ENCODE measurements at regions not wholly inside any gene's neighbourhood (a gene's known extent, or its start where the extent isn't known, plus 50 kb on each side); places are given as distances from the start of the nearest gene placed in this dataset.

DNA sequence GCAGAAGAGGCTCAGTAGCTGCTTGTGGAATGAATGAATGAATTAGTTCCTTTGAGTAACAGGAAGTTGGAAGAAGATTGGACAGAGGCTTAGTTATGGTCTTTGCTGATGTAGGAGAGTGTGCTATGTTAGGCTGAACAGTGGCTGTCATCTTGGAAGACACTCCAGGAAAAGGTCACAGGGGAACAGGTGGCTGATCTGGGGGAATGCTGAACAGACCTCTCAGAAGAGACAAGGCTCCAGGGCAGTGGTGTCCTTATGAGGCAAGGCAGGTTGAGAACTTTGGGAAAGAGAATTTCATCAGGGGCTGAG lies 62.3 kb downstream of the UTRN start:
- ATAC-seq (no peak), DNase-seq (ENCODE audit: low spot score) (no peak)
- peaks cover 12% of the 10 kb centered on the region for H3K36me3 Mint-ChIP-seq
- H3K27me3 Mint-ChIP-seq: no peaks in the 10 kb centered on the region
- H3K9me3 Mint-ChIP-seq: peaks cover 2% of the 10 kb centered on the region
- peak overlapping the region; percentile 87 for H3K4me3 Mint-ChIP-seq
- H3K4me1 Mint-ChIP-seq (ENCODE audit: low read depth in 2 of 2): peaks cover 74 to 87% of the 10 kb centered on the region in 2 donors
- peak overlapping the region; percentile 96 to 98 for H3K27ac Mint-ChIP-seq

DNA sequence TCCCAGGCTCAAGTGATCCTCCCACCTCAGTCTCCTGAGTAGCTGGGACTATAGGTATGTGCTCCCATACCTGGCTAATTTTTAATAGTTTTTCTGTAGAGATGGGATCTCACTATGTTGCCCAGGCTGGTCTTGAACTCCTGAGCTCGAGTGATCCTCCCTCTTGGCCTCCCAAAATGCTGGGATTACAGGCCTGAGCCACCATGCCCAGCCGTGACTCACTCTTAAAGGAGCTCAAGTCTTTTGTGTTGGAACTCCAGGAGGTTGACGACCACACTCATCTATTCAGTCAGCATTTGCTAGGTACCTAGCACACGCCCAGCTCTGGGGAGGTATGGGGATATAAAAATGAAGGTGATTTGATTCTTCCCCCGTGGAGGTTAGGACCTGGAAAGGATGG lies 62.8 kb downstream of the UTRN start:
- peaks cover 12% of the 10 kb centered on the region for H3K36me3 Mint-ChIP-seq
- peak overlapping the region; percentile 96 to 98 for H3K27ac Mint-ChIP-seq
- H3K9me3 Mint-ChIP-seq: peaks cover 2% of the 10 kb centered on the region
- DNase-seq (ENCODE audit: low spot score): no peak
- H3K27me3 Mint-ChIP-seq: no peaks in the 10 kb centered on the region
- peak overlapping the region; percentile 97 for H3K4me3 Mint-ChIP-seq
- H3K4me1 Mint-ChIP-seq (ENCODE audit: low read depth in 2 of 2): peaks cover 75 to 87% of the 10 kb centered on the region in 2 donors
- no peak for ATAC-seq

DNA sequence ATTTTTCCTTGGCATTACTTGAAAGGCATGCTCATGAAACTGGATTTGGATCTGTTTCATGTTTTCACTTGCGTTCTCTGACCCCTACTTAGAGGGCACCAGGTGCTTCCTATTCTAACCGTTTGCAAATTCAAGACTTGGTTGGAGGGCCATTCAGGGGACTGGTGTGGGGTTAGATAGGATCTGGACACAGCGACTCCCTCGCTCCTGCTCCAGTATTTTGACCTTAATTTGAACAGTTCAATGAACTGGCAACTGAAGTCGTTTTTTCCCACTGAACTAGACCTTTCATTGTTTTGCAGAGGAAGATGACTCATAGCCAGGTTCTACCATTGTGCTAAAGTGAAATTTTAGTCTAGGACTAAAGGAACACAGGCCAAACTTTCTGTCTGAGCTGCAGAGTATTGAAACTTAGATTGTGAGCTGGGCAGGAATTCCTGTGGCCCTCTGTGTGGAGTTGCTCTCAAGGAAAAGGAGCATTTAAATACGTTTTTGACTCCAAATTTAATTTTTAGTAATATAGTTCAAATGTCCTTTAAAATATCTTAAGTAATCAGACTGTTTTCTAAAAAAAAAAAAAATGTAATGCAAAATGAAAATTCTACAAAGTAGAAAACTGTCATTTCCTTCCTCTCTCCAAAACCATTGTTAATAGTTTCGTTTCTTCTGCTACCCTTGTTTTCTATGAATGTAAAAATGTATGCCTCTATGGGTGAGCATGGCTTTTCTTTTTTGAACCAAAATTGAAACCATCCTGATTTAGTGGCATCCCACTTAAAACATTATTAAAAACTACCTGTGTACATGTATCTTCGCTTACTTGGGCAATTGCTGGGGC lies 64.8 kb downstream of the UTRN start:
- Mint-ChIP-seq H3K4me1 (ENCODE audit: low read depth in 2 of 2) (peaks cover 75 to 86% of the 10 kb centered on the region in 2 donors), H3K36me3 (peaks cover 12% of the 10 kb centered on the region), H3K9me3 (peaks cover 2% of the 10 kb centered on the region), H3K4me3 (peak overlapping the region; percentile 97), H3K27ac (peak overlapping the region; percentile 96 to 98), H3K27me3 (no peaks in the 10 kb centered on the region)
- ATAC-seq (peak; percentile 43 to 65), DNase-seq (ENCODE audit: low spot score) (no peak)

DNA sequence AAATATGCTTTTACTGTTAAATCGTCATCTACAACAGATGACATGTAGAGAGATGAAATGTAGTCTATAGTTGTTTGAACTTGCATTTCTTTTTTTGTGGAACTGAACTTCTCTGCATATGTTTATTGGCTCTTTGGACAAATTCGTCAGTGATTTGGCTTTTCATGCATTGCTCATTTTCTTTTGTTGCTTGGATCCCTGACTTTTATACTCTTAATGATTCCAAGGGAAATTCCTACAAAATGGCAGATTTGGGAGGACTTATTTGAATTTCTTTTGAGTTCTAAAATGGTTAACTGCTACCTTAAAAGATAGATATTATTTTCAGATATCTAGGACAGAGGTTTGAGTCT lies 65.4 kb downstream of the UTRN start:
- ATAC-seq: no peak
- Mint-ChIP-seq H3K4me1 (ENCODE audit: low read depth in 2 of 2) (peaks cover 71 to 82% of the 10 kb centered on the region in 2 donors), H3K27ac (peak overlapping the region; percentile 96 to 98), H3K4me3 (peak overlapping the region; percentile 97), H3K36me3 (peaks cover 12% of the 10 kb centered on the region), H3K27me3 (no peaks in the 10 kb centered on the region), H3K9me3 (peaks cover 2% of the 10 kb centered on the region)
- no peak for DNase-seq (ENCODE audit: low spot score)

DNA sequence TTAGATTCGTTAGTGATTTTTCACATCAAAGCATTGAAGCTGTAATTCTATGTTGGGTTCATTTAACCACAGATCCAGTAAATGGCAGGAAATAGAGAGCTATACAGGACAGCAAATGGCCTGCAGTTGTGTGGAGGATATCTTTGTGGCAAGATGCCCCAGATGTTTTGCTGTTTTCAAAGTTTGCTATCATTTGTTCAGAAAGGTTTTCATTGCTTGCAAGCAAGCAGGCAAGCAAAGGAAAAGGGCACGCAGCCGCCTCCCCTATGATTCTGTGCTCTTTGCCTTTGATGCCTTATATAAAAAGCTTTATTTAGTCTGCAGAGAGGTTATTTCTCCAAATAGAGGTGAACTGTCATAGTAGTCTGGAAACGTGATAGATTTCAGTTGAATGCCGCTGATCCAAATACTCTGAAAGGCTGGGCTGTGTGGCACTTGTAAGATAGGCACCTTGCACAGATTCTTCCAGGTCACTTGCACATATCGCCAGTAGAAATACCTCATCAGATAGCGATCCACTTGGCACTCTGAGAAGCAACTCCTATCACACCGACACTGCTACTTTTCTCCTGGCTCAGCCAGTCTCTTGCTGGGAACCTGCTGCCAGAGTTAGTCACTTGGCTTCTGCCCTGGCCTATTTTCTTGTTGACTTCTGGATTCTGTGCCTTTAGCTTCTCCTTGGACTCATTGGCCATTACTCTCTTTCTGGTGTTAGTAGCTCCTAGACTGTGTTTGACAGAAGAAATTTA lies 66.4 kb downstream of the UTRN start:
- peaks cover 11% of the 10 kb centered on the region for H3K36me3 Mint-ChIP-seq
- H3K27ac Mint-ChIP-seq: peak overlapping the region; percentile 96 to 98
- ATAC-seq: no peak
- H3K9me3 Mint-ChIP-seq: peaks cover 2% of the 10 kb centered on the region
- peaks cover 69 to 79% of the 10 kb centered on the region in 2 donors for H3K4me1 Mint-ChIP-seq (ENCODE audit: low read depth in 2 of 2)
- H3K27me3 Mint-ChIP-seq: no peaks in the 10 kb centered on the region
- no peak for DNase-seq (ENCODE audit: low spot score)
- H3K4me3 Mint-ChIP-seq: peak overlapping the region; percentile 97

DNA sequence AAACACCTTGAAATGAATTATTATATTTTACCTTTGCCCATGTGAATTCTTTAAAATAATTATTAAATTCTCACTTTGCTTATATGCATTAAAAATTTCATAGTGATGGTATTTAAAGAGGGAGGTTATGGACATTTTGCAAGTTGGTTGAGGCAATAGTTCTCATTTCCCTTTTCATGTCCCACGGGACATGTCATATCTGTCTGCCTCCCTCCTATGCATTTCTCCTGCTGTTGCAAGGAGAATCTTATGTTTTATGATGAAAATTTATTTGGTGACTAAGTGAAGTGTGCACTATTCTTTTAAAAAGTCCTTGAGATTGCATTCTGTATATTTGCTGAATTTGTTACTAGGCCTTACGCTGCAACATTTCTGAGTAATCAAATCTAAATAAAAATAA lies 67.2 kb downstream of the UTRN start:
- H3K36me3 Mint-ChIP-seq: peaks cover 6% of the 10 kb centered on the region
- DNase-seq (ENCODE audit: low spot score) (no peak), ATAC-seq (no peak)
- H3K4me3 Mint-ChIP-seq: peak overlapping the region; percentile 97
- peaks cover 65 to 77% of the 10 kb centered on the region in 2 donors for H3K4me1 Mint-ChIP-seq (ENCODE audit: low read depth in 2 of 2)
- H3K27ac Mint-ChIP-seq: peak overlapping the region; percentile 96 to 98
- no peaks in the 10 kb centered on the region for H3K27me3 Mint-ChIP-seq
- peaks cover 2% of the 10 kb centered on the region for H3K9me3 Mint-ChIP-seq

DNA sequence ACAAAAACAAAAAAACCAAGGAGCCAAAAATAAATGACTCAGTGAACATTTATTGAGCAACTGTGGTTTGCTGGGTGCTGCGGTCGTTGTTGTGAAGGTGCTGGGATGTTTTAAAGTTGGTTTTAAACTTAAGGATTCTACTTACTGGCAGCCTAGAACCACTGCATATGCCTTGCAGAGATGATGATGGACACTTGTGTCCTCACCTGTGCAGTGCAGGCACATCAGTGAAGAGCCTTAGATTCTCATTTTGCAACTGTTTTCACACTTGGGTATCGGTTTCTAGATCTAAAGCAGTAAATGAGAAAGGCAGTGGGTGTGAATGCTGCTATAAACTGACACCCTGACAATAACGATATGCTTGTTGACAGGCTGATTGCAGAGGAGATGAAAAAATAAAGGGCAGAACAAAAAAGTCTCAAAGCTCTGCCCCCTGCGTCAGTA lies 68.8 kb downstream of the UTRN start:
- H3K27ac Mint-ChIP-seq: peak overlapping the region; percentile 96 to 98
- peak; percentile 91 to 93 for ATAC-seq
- H3K4me3 Mint-ChIP-seq: peak overlapping the region; percentile 72
- H3K4me1 Mint-ChIP-seq (ENCODE audit: low read depth in 2 of 2): peaks cover 62 to 73% of the 10 kb centered on the region in 2 donors
- H3K27me3 Mint-ChIP-seq: no peaks in the 10 kb centered on the region
- peak; percentile 67 for DNase-seq (ENCODE audit: low spot score)
- no peaks in the 10 kb centered on the region for H3K9me3 Mint-ChIP-seq
- no peaks in the 10 kb centered on the region for H3K36me3 Mint-ChIP-seq

DNA sequence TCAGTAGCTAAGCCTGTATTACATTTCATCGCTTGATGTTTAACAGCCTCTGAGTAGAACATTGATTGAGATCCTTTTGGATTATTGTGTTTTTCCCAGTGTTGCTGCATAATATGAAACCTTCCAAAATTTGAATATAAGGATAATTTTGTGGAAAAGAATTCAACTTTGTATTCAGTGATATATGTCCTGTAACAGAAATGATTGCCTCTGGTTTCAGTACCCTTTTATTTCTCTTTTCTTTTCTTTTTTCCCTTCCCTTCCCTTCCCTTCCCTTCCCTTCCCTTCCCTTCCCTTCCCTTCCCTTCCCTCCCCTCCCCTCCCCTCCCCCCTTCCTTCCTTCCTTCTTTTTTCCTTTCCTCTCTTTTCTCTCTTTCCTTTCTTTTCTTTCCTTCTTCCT lies 74.6 kb downstream of the UTRN start:
- Mint-ChIP-seq H3K27ac (peak overlapping the region; percentile 78 to 88), H3K4me3 (peak overlapping the region; percentile 52), H3K27me3 (no peaks in the 10 kb centered on the region)

DNA sequence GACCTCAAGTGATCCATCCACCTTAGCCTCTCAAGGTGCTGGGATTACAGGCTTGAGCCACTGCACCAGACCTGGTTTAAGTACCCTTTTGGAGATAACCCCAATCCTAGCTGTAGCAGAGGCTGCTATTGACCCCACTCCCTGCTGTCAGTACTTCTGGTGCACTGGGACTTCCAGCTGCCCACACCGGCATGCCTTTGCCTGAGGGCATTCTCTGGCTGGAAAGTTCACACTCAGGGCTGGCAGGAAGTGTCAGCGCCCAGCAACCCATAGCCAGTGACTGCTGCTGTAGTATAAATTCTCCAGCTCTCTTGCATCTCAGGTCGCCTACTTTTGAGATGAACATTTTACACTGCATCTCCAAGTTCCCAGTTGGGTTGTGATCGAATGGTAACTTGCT lies 75.3 kb downstream of the UTRN start:
- Mint-ChIP-seq H3K4me1 (ENCODE audit: low read depth in 2 of 2) (peaks cover 62 to 78% of the 10 kb centered on the region in 2 donors), H3K9me3 (no peaks in the 10 kb centered on the region), H3K4me3 (peak overlapping the region; percentile 52), H3K36me3 (no peaks in the 10 kb centered on the region), H3K27me3 (no peaks in the 10 kb centered on the region), H3K27ac (peak overlapping the region; percentile 78 to 88)
- DNase-seq (ENCODE audit: low spot score) (peak; percentile 69), ATAC-seq (peak; percentile 67 to 72)

More for the DNA sequence above, 74.6 kb downstream of the UTRN start:
- Mint-ChIP-seq H3K9me3 (no peaks in the 10 kb centered on the region), H3K36me3 (no peaks in the 10 kb centered on the region), H3K4me1 (ENCODE audit: low read depth in 2 of 2) (peaks cover 59 to 76% of the 10 kb centered on the region in 2 donors)
- no peak for ATAC-seq
- no peak for DNase-seq (ENCODE audit: low spot score)

DNA sequence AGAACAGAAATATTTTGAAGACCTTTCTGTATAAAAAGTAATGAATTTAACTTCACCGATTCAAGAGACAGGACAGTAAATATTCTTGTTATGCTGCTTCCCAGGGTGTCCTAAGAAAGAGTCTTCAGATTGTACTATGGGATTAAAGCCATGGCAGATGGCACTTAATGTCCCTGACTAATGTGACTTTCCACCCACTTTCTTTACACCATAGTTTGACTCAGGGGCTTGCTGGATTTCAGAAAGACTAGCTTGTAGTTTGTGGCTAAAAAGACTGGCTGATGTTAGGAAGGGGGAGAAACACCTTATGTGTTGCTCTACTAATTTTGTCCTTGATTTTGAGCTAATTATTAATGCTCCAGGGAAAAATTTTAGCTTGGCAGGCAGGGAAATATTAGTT lies 75.9 kb downstream of the UTRN start:
- no peak for ATAC-seq
- Mint-ChIP-seq H3K27me3 (no peaks in the 10 kb centered on the region), H3K36me3 (no peaks in the 10 kb centered on the region), H3K4me1 (ENCODE audit: low read depth in 2 of 2) (peaks cover 63 to 82% of the 10 kb centered on the region in 2 donors), H3K9me3 (no peaks in the 10 kb centered on the region), H3K4me3 (peak overlapping the region; percentile 52), H3K27ac (peak overlapping the region; percentile 78 to 88)
- DNase-seq (ENCODE audit: low spot score): no peak

DNA sequence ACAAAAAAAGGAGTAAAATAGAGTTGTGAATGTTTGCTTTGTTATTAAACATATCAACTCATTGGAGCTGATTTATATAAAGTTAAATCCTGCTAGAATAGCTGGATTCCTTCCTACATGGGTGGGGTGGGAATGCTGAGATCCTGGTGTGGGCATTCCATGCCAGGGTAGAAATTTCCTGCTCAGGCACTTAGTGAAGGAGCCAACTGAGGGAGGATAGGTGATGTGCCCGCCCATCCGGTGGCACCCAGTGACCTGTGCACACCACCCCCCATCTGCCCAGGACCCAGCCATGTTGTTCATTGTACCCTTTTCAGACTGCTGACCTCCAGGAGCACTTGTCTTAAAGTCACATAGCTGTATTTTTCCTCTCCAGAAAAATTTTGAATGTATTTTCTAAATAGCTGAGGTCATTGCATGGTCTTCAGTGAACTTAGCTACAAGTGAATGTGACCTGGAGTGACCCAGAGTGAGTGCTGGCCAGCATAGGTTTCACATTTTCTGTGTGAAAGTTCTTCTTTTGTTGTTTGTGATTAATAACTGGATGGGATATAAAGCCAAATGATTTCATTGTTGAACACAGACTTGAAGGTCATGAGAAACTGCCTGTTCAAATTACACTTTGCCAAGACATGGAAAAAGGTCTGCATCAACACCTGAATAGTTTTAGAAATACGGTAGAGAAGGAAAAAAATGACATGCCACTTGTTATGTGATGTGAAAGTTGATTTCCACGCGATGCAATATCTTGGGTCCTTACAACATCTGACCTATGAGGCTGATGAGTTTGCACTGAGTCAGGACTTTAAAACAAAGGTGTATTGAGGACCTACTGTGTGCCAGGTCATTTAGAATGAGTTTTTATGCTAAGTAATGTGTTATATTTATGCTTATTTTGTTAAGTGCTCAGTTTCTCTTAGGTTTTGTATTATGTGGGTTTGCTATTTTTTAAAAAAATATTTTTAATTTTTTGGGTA lies 77.2 kb downstream of the UTRN start:
- Mint-ChIP-seq H3K36me3 (no peaks in the 10 kb centered on the region), H3K9me3 (no peaks in the 10 kb centered on the region), H3K27me3 (no peaks in the 10 kb centered on the region), H3K4me1 (ENCODE audit: low read depth in 2 of 2) (peaks cover 68 to 85% of the 10 kb centered on the region in 2 donors), H3K27ac (peak overlapping the region; percentile 78 to 88), H3K4me3 (peak overlapping the region; percentile 22)
- DNase-seq (ENCODE audit: low spot score): no peak
- no peak for ATAC-seq

DNA sequence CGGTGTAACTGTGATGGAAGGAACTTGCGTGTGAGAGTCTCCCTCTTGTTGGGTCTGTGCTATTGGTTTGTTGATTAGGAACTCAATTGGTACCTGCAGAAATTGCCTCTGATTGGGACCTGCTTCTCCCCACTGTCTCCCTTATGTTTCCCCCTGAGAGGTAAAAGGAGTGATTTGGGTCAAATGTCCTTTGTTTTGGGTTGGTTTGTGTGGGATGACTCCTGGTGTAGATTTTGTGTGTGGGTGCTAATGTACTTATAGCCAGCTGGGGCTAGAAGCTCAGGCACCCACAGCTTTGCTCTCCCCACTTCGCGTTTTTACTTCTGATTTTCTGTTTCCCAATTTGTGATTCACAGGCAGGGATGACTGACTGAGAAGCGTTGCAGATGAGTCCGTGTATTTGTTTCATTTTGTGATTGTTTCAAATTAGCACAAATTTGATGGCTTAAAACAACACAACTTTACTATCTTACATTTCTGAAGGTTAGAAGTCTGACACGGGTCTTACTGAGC lies 79.1 kb downstream of the UTRN start:
- H3K4me3 Mint-ChIP-seq: peak overlapping the region; percentile 69
- H3K9me3 Mint-ChIP-seq: no peaks in the 10 kb centered on the region
- ATAC-seq: peak in 1 of 2 donors; percentile 73
- H3K27ac Mint-ChIP-seq: peak overlapping the region; percentile 71 to 93
- H3K27me3 Mint-ChIP-seq: no peaks in the 10 kb centered on the region
- DNase-seq (ENCODE audit: low spot score): no peak
- no peaks in the 10 kb centered on the region for H3K36me3 Mint-ChIP-seq
- H3K4me1 Mint-ChIP-seq (ENCODE audit: low read depth in 2 of 2): peaks cover 60 to 69% of the 10 kb centered on the region in 2 donors

DNA sequence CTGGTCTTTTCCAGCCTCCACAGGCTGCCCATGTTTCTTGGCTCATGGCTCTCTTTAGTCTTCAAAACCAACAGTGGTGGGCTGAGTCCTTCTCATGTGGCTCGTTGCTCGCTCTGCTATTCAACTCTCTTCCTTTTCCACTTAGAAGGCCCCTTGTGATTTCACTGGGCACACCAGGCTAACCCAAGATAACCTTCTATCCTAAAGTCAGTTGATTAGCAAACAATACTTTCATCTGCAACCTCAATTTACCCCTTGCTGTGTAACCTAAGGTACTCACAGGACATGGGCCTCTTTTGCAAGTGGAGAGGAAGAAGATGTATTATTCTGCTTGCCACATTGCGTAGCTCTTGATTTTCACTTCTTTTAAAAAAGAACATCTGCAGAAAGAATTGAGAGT lies 79.6 kb downstream of the UTRN start:
- Mint-ChIP-seq H3K27ac (peak overlapping the region; percentile 71 to 93), H3K27me3 (no peaks in the 10 kb centered on the region), H3K36me3 (no peaks in the 10 kb centered on the region), H3K9me3 (no peaks in the 10 kb centered on the region), H3K4me3 (peak overlapping the region; percentile 69), H3K4me1 (ENCODE audit: low read depth in 2 of 2) (peaks cover 64 to 66% of the 10 kb centered on the region in 2 donors)
- DNase-seq (ENCODE audit: low spot score): no peak
- ATAC-seq: peak in 1 of 2 donors; percentile 24

Data from natural killer cell treated with Interleukin-12 subunit alpha and Interleukin-12 subunit beta and Interleukin-15 and Interleukin-18, amount 100 ng/mL, for 72 hours (primary cell).